ENCODE measurements at regions not wholly inside any gene's neighbourhood (a gene's known extent, or its start where the extent isn't known, plus 50 kb on each side); places are given as distances from the start of the nearest gene placed in this dataset.

DNA sequence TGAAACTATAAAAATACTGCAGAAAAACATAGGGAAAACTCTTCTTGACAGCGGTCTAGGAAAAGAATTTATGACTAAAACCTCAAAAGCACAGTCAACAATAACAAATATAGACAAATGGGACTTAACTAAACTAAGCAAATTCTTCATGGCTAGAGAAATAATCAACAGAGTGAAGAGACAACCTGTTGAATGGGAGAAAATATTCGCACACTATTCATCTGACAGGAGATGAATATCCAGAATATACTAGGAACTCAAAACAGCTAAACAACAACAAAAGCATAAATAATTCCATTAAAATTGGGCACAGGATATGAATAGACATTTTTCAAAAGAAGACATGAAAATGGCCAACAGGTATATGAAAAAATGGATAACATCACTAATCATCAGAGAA is 303.6 kb upstream of the PRR20A start:
- TF ChIP-seq, protein P1, sequence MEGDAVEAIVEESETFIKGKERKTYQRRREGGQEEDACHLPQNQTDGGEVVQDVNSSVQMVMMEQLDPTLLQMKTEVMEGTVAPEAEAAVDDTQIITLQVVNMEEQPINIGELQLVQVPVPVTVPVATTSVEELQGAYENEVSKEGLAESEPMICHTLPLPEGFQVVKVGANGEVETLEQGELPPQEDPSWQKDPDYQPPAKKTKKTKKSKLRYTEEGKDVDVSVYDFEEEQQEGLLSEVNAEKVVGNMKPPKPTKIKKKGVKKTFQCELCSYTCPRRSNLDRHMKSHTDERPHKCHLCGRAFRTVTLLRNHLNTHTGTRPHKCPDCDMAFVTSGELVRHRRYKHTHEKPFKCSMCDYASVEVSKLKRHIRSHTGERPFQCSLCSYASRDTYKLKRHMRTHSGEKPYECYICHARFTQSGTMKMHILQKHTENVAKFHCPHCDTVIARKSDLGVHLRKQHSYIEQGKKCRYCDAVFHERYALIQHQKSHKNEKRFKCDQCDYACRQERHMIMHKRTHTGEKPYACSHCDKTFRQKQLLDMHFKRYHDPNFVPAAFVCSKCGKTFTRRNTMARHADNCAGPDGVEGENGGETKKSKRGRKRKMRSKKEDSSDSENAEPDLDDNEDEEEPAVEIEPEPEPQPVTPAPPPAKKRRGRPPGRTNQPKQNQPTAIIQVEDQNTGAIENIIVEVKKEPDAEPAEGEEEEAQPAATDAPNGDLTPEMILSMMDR (conservative IDR thresholded peaks at IDR 0.05; ENCODE audit: low read depth, low read length): no peak
- TF ChIP-seq EZH2 (IDR thresholded peaks at IDR 0.05; ENCODE audit: borderline replicate concordance, low read depth, low read length, poor library complexity, severe bottlenecking): no peak
